ENCODE measurements at regions not wholly inside any gene's neighbourhood (a gene's known extent, or its start where the extent isn't known, plus 50 kb on each side); places are given as distances from the start of the nearest gene placed in this dataset.
A peak's percentile ranks its signal among the peaks of the same experiment; 100 is the strongest.

DNA sequence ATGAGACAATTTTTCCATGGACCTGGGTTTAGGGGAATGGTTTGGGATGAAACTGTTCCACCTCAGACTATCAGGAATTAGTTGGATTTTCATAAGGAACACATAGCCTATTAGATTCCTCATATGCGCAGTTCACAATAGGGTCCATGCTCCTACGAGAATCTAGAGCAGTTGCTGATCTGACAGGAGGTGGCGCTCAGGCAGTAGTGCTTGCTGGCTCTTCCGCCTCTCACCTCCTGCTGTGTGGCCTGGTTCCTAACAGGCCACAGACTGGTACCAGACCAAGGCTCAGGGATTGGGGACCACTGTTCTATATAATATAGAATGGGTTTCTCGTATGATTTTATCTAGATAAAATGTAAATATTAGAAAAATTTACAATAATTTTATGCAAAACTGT lies 338.7 kb downstream of the CPS1 start:
- no peak overlapping the region for H3K27ac ChIP-seq
- TF ChIP-seq, protein P1, sequence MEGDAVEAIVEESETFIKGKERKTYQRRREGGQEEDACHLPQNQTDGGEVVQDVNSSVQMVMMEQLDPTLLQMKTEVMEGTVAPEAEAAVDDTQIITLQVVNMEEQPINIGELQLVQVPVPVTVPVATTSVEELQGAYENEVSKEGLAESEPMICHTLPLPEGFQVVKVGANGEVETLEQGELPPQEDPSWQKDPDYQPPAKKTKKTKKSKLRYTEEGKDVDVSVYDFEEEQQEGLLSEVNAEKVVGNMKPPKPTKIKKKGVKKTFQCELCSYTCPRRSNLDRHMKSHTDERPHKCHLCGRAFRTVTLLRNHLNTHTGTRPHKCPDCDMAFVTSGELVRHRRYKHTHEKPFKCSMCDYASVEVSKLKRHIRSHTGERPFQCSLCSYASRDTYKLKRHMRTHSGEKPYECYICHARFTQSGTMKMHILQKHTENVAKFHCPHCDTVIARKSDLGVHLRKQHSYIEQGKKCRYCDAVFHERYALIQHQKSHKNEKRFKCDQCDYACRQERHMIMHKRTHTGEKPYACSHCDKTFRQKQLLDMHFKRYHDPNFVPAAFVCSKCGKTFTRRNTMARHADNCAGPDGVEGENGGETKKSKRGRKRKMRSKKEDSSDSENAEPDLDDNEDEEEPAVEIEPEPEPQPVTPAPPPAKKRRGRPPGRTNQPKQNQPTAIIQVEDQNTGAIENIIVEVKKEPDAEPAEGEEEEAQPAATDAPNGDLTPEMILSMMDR (conservative IDR thresholded peaks at IDR 0.05) = peak; percentile 31
- TF ChIP-seq ZFX (IDR thresholded peaks at IDR 0.05) = no peak

DNA sequence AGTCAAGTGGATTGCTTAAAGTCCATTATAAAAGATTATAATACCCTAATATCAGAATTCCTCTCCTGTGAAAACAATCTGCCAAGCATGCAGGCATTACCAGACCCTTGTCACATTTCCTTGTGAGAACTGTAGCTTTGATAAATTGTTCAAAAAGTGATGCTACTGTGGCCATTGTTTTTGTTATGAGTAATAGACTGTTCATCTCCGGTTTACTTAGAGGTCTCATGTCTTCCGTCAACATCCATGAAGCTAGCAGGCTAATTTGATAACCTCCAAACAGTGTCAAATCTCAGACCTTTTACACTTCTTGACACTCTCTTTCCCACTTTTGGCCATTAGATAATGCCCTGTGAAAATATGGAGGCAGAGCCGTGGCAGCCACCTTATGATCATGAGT lies 342.7 kb downstream of the CPS1 start:
- no peak overlapping the region for H3K27ac ChIP-seq
- no peak for TF ChIP-seq ZFX (IDR thresholded peaks at IDR 0.05)

DNA sequence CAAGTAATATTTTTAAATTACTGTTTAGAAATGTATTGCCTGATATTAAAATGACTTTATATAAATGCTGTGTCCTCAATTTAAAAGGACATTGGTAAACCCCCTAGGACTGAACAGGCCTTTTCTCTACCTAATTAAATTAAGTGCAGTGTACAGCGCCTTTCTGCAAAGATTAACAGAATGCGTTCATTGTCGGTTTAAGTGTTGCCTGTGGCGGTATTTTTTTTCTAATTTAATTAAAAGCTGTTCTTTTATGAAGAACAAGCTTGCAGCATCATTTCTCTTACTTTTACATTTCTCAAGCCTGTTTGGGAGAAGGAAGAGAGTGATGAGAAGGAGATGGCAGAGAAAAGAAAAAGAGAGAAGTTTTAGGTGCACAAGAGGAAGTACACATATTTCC lies 344.9 kb downstream of the CPS1 start:
- TF ChIP-seq, protein P1 (conservative IDR thresholded peaks at IDR 0.05) = no peak
- TF ChIP-seq ZFX (IDR thresholded peaks at IDR 0.05) = no peak
- H3K27ac ChIP-seq = no peak overlapping the region

DNA sequence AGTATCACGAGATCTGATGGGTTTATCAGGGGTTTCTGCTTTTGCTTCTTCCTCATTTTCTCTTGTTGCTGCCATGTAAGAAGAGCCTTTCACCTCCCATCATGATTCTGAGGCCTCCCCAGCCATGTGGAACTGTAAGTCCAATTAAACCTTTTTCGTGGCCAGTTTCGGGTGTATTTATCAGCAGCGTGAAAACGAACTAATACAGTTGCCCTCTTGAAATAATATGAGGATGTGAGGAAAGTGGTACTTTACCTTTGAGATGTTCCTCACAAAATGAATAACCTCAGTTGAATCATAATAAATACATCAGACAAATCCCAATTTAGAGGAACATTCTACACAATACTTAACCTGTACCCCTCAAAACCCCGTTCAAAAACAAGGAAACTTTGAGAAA lies 356.4 kb downstream of the CPS1 start:
- no peak overlapping the region for H3K27ac ChIP-seq
- TF ChIP-seq, protein P1 (conservative IDR thresholded peaks at IDR 0.05) = no peak
- no peak for TF ChIP-seq ZFX (IDR thresholded peaks at IDR 0.05)

DNA sequence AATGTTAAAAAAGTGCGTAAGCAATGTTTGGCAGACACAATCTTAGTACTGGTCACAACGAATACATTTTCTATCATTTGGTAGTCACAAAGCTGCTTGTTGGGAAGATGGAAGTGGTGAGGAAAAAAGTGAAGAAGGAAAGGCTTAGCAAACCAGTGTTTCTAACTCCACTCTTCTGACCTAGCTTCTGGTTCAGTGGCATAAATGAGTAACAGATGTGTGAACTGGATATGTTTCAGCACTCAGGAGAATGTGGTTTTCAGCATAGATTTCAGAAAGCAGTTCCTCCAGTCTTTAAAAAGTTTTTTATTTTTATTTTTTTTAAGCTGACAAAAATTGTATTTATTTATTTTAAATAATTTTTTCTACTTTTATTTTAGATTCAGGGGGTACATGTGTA lies 357.1 kb downstream of the CPS1 start:
- H3K27ac ChIP-seq = no peak overlapping the region
- no peak for TF ChIP-seq ZFX (IDR thresholded peaks at IDR 0.05)
- TF ChIP-seq, protein P1 (conservative IDR thresholded peaks at IDR 0.05) = no peak

DNA sequence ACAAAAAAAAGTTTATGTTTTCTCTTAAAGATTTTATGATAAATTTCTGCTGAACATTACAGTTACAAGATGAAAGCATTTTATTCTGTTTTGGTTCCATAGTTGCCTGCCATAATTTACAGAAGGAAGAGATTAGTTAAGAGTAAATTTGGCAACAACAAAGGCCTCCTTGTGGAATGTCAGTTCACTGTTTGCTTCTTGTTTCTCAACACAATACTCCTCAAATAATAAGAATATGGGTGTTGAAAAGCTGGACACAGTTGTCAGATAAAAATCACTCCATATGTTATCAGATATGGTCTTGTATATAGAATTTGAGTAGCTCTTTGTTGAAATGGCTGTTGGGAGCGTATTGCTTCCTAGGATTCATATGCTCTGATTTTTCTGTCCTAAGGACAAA lies 359.5 kb downstream of the CPS1 start:
- TF ChIP-seq, protein P1 (conservative IDR thresholded peaks at IDR 0.05) = no peak
- no peak for TF ChIP-seq ZFX (IDR thresholded peaks at IDR 0.05)
- no peak overlapping the region for H3K27ac ChIP-seq

DNA sequence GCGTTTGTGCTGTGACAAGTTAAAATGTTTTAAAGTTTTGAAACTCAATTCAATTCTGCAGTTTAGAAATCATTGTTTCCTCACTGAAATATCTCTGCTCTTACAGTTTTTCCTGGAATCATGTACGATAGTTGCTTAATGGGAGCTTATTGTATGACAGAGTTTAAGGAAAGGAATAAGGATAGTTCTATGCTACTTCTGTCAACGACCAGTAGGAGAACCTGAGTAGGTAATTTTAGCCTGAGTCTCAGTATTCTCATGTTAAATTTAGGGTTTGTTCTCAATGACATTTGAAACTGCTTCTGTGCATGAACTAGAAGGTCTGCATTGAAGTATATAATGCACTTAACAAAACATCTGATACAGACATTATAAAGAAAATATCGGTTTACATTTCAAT lies 361.1 kb downstream of the CPS1 start:
- no peak for TF ChIP-seq ZFX (IDR thresholded peaks at IDR 0.05)
- TF ChIP-seq, protein P1 (conservative IDR thresholded peaks at IDR 0.05) = no peak
- H3K27ac ChIP-seq = no peak overlapping the region

DNA sequence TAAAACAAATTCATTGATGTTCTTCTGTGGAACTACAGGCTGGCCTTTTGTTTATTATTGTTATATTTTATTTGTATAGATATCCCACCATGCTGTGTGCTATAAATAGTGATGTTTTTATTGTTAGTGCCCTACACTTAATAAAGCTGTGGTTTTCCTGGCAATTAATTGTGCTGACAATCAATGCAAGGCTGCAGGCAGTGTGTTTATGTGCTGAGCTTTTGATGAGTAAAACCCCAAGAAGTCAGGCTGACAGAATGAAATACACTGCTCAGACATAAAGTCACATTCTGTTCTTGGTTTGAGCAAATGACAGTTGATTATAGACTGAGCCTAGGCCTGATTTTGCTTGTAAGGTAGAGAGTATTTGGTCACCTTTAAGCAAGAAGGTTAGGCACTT lies 362.7 kb downstream of the CPS1 start:
- no peak overlapping the region for H3K27ac ChIP-seq
- TF ChIP-seq, protein P1 (conservative IDR thresholded peaks at IDR 0.05) = no peak
- no peak for TF ChIP-seq ZFX (IDR thresholded peaks at IDR 0.05)
